H1 (cell line): ENCODE measurements at regions not wholly inside any gene's neighbourhood (a gene's known extent, or its start where the extent isn't known, plus 50 kb on each side); places are given as distances from the start of the nearest gene placed in this dataset.

Experiments
- CTCF ChIP-seq, 3 experiments: IDR thresholded peaks; 1 replicate in 2 of 3; 2 replicates in 1 of 3; pipeline versions ENCODE4 v1.5.1 to v1.6.1; 2011; ENCODE audit warnings: low read length in 3 of 3, mild to moderate bottlenecking in 3 of 3, inconsistent platforms in 2 of 3, low read depth in 1 of 3, moderate library complexity in 1 of 3; ENCODE audit not compliant: insufficient read depth in 1 of 3; ENCODE audit errors: control extremely low read depth in 1 of 3
- EZH2 ChIP-seq: fragments of 200-600 bp; sonication (generic); IDR thresholded peaks from 2 replicates; pipeline ENCODE4 v1.7.1; 2012; ENCODE audit warnings: low read depth, mild to moderate bottlenecking, moderate library complexity, low read length, inconsistent platforms; ENCODE audit not compliant: severe bottlenecking
- GABPA ChIP-seq: IDR thresholded peaks from 2 replicates; pipeline ENCODE4 v1.6.1; 2011; ENCODE audit warnings: mild to moderate bottlenecking, low read length, moderate library complexity, borderline replicate concordance; ENCODE audit not compliant: insufficient read depth
- JUND ChIP-seq: IDR thresholded peaks from 2 replicates; pipeline ENCODE4 v1.6.1; 2011; ENCODE audit warnings: mild to moderate bottlenecking, improper control_type of control experiment, low read length
- POLR2A ChIP-seq, 2 experiments: IDR thresholded peaks; 1 replicate in 1 of 2; 2 replicates in 1 of 2; pipeline ENCODE4 v1.6.1; 2011; ENCODE audit warnings: low read depth in 2 of 2, low read length in 2 of 2, mild to moderate bottlenecking in 2 of 2; ENCODE audit errors: control extremely low read depth in 1 of 2
- POLR2AphosphoS5 ChIP-seq: IDR thresholded peaks from 2 replicates; pipeline ENCODE4 v1.6.1; 2011; ENCODE audit warnings: low read depth, low read length
- SRF ChIP-seq: IDR thresholded peaks from 2 replicates; pipeline ENCODE4 v1.6.1; 2011; ENCODE audit warnings: mild to moderate bottlenecking, low read depth, low read length, moderate library complexity
- TAF1 ChIP-seq: IDR thresholded peaks from 2 replicates; pipeline ENCODE4 v1.6.1; 2011; ENCODE audit warnings: mild to moderate bottlenecking, low read depth, low read length
- TEAD4 ChIP-seq: IDR thresholded peaks from 2 replicates; pipeline ENCODE4 v1.6.1; 2012; ENCODE audit warnings: low read depth, low read length, inconsistent platforms, mixed read lengths

- no peak for TF ChIP-seq SRF
- TF ChIP-seq CTCF (IDR thresholded peaks at IDR 0.05; ENCODE audit: control extremely low read depth in 1 of 3, insufficient read depth in 1 of 3, low read depth in 1 of 3, low read length in 3 of 3), result no peak
- TF ChIP-seq GABPA, result no peak
- no peak for TF ChIP-seq JUND
- no peak for TF ChIP-seq TEAD4
- no peak for TF ChIP-seq POLR2A (IDR thresholded peaks at IDR 0.05; ENCODE audit: control extremely low read depth in 1 of 2, low read depth in 2 of 2, low read length in 2 of 2)
- no peak for TF ChIP-seq TAF1
- TF ChIP-seq EZH2, result no peak
- no peak for TF ChIP-seq POLR2AphosphoS5
Observed at GRCh38 chrX:39599339-39599738, 498.4 kb downstream of the BCOR start.
